Aorta (tissue), 5 donors: ENCODE measurements at regions not wholly inside any gene's neighbourhood (a gene's known extent, or its start where the extent isn't known, plus 50 kb on each side); places are given as distances from the start of the nearest gene placed in this dataset.
A peak's percentile ranks its signal among the peaks of the same experiment; 100 is the strongest.

Experiments
- ATAC-seq: fragments of 200-7000 bp; cut with Tn5 transposase; one replicate; pipeline ENCODE4 v1.9.1; 2022; ENCODE audit warnings: moderate library complexity; ENCODE audit not compliant: low FRiP score
- DNase-seq, 2 donors: peaks; one replicate each; pipeline ENCODE4 v3.0.0-alpha.2; 2020
- H3K27ac ChIP-seq, 2 donors: one replicate each; pipeline ENCODE4 v1.5.1; 2013; ENCODE audit warnings: low read length in 2 of 2, mild to moderate bottlenecking in 2 of 2, moderate library complexity in 2 of 2, control low read depth in 1 of 2, inconsistent platforms in 1 of 2, low read depth in 1 of 2
- H3K27me3 ChIP-seq, 2 donors: one replicate each; pipeline ENCODE4 v1.6.1; 2013; ENCODE audit warnings: control low read depth in 1 of 2, low read length in 1 of 2, mild to moderate bottlenecking in 1 of 2, moderate library complexity in 1 of 2; ENCODE audit not compliant: insufficient read depth in 2 of 2, control insufficient read depth in 1 of 2
- H3K36me3 ChIP-seq, 2 donors: one replicate each; pipeline ENCODE4 v1.6.1; 2013; ENCODE audit warnings: control low read depth in 1 of 2, low read length in 1 of 2, mild to moderate bottlenecking in 1 of 2; ENCODE audit not compliant: insufficient read depth in 2 of 2, control insufficient read depth in 1 of 2
- H3K4me1 ChIP-seq, 2 donors: one replicate each; pipeline ENCODE4 v1.6.1; 2013; ENCODE audit warnings: low read length in 2 of 2, control low read depth in 1 of 2, mild to moderate bottlenecking in 1 of 2, moderate library complexity in 1 of 2; ENCODE audit not compliant: insufficient read depth in 2 of 2, control insufficient read depth in 1 of 2
- H3K4me3 ChIP-seq, 2 donors: one replicate each; pipeline ENCODE4 v1.5.1; 2013; ENCODE audit warnings: low read length in 2 of 2, control low read depth in 1 of 2, mild to moderate bottlenecking in 1 of 2
- H3K9me3 ChIP-seq: one replicate; pipeline ENCODE4 v1.6.1; 2013; ENCODE audit warnings: mild to moderate bottlenecking, low read length; ENCODE audit not compliant: control insufficient read depth
- WGBS, 2 donors: extraction: QIAGEN DNeasy Blood & Tissue Kit; methylation state at CpG; one replicate each; pipeline ENCODE4 v1.1.7; 2013; 5-methylcytosine and 5-hydroxymethylcytosine counted together
- intact Hi-C, 2 donors: fragments of 100-400 bp; cut with DNase I; formaldehyde crosslinking; loops; one replicate each; pipeline versions ENCODE4 v1.14.2 to v1.15.0; 2022
- donor health status: healthy with polysubstance abuse.
- donor health status: Bipolar disorder and iron deficiency.
- donor health status: DM: no; HTN: no; CAD: no.
- donor health status: DM: no; HTN: no; CAD: no.
- donor health status: DM: yes; HTN: yes; CAD: no.

GRCh38 chr11:11038782-11039181 lies 180.9 kb upstream of the ZBED5 start:
- Histone ChIP-seq H3K9me3 (no peaks in the 10 kb centered on the region), H3K4me1 (no peaks in the 10 kb centered on the region), H3K27me3 (no peaks in the 10 kb centered on the region), H3K36me3 (no peaks in the 10 kb centered on the region), H3K27ac (no peak overlapping the region), H3K4me3 (no peak overlapping the region)
- no peak for ATAC-seq
- no peak for DNase-seq
- intact Hi-C loops: loop anchor here (5.0 to 10.0 kb wide), 2 partner anchors 106 to 229 kb away; no protein-coding TSS in a partner anchor
- WGBS, 2 donors: 34 to 52% methylated on average over 3 of the region's 3 CpGs

DNA sequence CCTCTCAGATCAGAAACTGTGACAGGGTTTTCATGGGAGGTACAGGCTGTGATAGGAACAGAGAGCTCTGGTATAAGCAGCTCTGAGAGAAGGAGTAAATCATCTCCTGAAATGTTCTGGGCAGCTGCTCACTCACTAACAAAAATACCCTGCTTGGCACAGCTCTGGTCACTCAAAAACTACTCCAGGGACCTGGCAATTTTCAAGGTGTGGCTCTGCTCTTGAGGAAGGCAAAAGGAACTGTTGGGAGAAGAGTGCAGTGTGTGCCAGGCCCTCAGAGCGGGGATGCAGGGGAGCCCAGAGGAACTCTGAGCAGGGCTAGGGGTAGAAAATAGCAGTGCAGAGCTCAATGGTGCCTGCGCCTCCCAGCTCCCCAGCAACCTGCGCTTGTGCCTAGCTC lies 180.5 kb upstream of the ZBED5 start:
- WGBS, 2 donors: 69 to 75% methylated on average over 3 of the region's 3 CpGs
- Histone ChIP-seq H3K27me3 (no peaks in the 10 kb centered on the region), H3K4me3 (no peak overlapping the region), H3K4me1 (no peaks in the 10 kb centered on the region), H3K36me3 (no peaks in the 10 kb centered on the region), H3K27ac (no peak overlapping the region), H3K9me3 (no peaks in the 10 kb centered on the region)
- intact Hi-C loops: loop anchor here (5.0 to 10.0 kb wide), 2 partner anchors 106 to 229 kb away; no protein-coding TSS in a partner anchor
- ATAC-seq: peak; percentile 82
- peak in 1 of 2 donors; percentile 72 for DNase-seq

DNA sequence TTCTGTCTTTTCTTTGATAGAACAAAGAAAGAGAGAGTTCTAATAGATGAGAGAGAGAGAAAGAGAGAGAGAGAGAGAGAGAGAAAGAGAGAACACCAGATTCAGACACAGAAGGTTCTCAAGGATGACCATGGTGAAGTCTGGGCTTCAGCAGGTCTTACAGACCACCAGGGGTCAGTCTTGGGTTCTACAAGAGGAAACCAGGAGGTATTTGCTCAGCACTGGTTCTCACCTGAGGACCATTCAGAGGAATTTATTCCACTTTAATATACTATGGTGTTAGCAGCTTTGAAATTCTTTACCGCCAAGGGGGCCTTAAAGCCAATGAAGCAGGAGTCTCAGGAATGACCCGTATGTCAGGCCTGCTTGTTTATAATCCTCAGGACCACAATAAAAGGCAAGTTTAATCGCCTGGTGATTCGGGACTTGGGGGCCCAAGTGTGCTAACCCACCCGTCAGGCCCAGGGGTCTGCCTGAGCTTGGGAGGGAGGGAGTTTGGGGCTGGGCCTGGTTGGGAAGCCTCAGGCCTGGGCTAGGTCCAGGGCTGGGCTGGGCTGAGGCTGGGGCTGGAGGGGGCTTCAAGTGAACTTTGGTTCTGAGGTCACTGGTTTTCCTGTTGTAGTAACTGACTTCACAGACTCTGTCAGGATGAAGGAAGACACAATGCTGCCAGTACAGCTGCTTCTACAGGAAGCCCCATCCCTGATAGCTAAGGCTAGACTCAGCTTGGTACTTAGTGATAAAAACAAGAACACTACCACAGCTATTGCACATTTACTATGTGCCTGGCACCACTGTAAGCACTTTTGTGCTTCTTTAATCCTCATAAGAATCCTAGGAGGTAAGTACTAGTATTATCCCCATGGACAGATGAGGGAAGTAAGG lies 179.2 kb upstream of the ZBED5 start:
- intact Hi-C loops: loop anchor here (2.0 to 10.0 kb wide), 3 partner anchors 108 to 750 kb away; no protein-coding TSS in a partner anchor
- Histone ChIP-seq H3K27ac (no peak overlapping the region), H3K9me3 (no peaks in the 10 kb centered on the region), H3K4me3 (no peak overlapping the region), H3K27me3 (no peaks in the 10 kb centered on the region), H3K4me1 (no peaks in the 10 kb centered on the region), H3K36me3 (no peaks in the 10 kb centered on the region)
- DNase-seq (no peak), ATAC-seq (peak; percentile 74)
- WGBS, 2 donors: 73 to 79% methylated on average over 5 of the region's 5 CpGs

DNA sequence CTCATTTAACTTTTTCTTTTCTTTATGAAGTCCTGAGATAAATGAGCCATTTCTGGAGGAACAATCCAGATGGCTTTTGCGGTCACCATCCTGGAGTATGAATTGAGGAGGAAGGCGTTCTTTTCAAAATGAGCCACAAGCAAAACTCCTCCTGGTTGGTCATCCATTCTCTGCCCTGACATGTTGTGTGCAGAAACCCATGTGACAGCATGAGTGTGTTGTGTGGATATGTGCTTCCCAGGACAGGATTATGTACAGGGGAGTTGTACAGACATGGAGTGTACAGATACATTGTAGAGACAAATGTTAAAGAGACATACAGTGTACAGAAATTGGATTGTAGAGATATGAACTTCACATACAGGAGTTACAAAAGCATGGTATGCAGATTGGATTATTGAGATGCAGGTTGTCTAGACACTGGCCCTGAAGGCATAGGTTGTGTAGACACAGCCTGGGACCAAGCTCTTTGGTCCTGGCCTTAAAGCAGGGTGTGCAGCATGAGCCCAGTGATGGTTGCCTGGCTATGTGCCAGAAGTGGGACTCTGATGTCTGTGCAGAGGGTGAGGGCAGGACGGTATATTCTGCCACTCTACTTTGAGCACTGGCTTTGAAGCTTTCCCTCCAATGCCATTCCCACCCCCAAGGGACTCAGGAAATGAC lies 178.5 kb upstream of the ZBED5 start:
- no peaks in the 10 kb centered on the region for H3K36me3 ChIP-seq
- no peak overlapping the region for H3K27ac ChIP-seq
- WGBS, 2 donors: 89 to 94% methylated on average over 3 of the region's 3 CpGs
- DNase-seq (no peak), ATAC-seq (no peak)
- H3K4me1 ChIP-seq: no peaks in the 10 kb centered on the region
- no peak overlapping the region for H3K4me3 ChIP-seq
- H3K9me3 ChIP-seq: no peaks in the 10 kb centered on the region
- H3K27me3 ChIP-seq: no peaks in the 10 kb centered on the region
- intact Hi-C loops: loop anchor here (2.0 to 10.0 kb wide), 3 partner anchors 108 to 750 kb away; no protein-coding TSS in a partner anchor

DNA sequence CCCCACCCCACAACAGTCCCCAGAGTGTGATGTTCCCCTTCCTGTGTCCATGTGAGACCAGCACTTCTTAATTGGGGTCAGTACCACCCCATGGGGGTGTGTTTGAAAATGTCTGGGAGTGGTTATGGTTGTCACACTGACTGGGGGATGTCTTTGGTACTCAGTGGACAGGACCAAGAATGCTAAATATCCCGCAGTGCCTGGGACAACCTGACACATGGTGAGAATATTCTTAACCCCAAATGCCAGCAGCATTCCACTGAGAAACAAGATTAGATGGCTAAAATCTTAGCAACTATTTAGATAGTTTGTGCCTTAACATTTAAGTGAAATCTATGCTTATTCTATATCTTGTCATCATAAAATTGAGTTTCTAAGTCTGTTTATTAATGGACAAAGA lies 177.5 kb upstream of the ZBED5 start:
- WGBS, 2 donors: 77 to 86% methylated on average over 1 of the region's 1 CpG
- H3K4me1 ChIP-seq: no peaks in the 10 kb centered on the region
- H3K9me3 ChIP-seq: no peaks in the 10 kb centered on the region
- H3K27me3 ChIP-seq: no peaks in the 10 kb centered on the region
- DNase-seq (no peak), ATAC-seq (no peak)
- no peak overlapping the region for H3K27ac ChIP-seq
- intact Hi-C loops: loop anchor here (5.0 to 10.0 kb wide), 2 partner anchors 109 to 232 kb away; no protein-coding TSS in a partner anchor
- H3K36me3 ChIP-seq: no peaks in the 10 kb centered on the region
- H3K4me3 ChIP-seq: no peak overlapping the region

DNA sequence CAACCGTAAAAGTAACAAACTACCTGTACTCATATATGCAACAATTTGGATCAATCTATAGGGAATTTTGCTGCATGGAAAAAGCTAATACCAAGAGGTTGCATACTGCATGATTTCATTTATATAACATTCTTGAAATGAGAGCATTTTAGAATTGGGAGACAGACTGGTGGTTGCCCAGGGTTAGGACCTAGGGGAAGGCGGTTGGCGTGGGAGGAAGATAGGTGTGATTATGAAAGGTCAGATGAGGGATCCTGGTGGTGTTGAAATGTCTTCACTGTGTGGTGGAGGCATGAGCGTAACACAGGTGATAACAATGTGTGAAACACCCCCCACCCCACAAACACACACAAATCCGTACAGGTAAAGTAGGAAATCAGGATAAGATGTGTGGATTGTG lies 176.6 kb upstream of the ZBED5 start:
- intact Hi-C loops: loop anchor here in 1 of 2 donors (1.0 to 10.0 kb wide), 2 partner anchors 110 to 232 kb away; no protein-coding TSS in a partner anchor
- H3K4me1 ChIP-seq: no peaks in the 10 kb centered on the region
- no peaks in the 10 kb centered on the region for H3K9me3 ChIP-seq
- H3K36me3 ChIP-seq: no peaks in the 10 kb centered on the region
- WGBS, 2 donors: 64 to 73% methylated on average over 5 of the region's 5 CpGs
- no peak overlapping the region for H3K4me3 ChIP-seq
- ATAC-seq: no peak
- H3K27me3 ChIP-seq: no peaks in the 10 kb centered on the region
- no peak overlapping the region for H3K27ac ChIP-seq
- DNase-seq: no peak

DNA sequence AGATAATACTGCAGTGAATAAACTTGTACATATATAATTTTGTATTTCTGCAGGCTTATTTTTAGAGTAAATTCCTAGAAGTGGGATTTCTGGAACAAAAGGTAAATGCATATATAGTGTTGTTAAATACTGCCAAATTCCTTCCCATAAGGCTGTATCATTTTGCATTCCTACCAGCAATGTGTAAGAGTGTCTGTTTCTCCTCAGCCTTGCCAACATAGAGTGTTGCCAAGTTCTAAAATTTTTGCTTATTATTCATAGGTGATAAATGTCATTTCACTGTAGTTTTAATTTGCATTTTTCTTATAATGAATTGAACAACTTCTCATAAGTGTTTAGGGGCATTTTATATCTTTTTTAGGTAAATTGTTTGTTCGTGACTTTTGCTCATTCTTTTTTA lies 174.2 kb upstream of the ZBED5 start:
- Histone ChIP-seq H3K27me3 (no peaks in the 10 kb centered on the region), H3K4me1 (no peaks in the 10 kb centered on the region), H3K4me3 (no peak overlapping the region), H3K27ac (no peak overlapping the region), H3K9me3 (no peaks in the 10 kb centered on the region), H3K36me3 (no peaks in the 10 kb centered on the region)
- 94 to 100% methylated on average over 1 of the region's 1 CpG for WGBS, 2 donors
- intact Hi-C loops: loop anchor here in 1 of 2 donors (10.0 kb wide), 1 partner anchor 113 kb away; no protein-coding TSS in a partner anchor
- no peak for ATAC-seq
- no peak for DNase-seq

- H3K27me3 ChIP-seq: no peaks in the 10 kb centered on the region
- WGBS, 2 donors: 93 to 98% methylated on average over 3 of the region's 3 CpGs
- DNase-seq: no peak
Observed at GRCh38 chr11:11029027-11029426, 171.2 kb upstream of the ZBED5 start.

More at GRCh38 chr11:11029027-11029426, 171.2 kb upstream of the ZBED5 start:
- H3K4me3 ChIP-seq: no peak overlapping the region
- no peaks in the 10 kb centered on the region for H3K36me3 ChIP-seq
- H3K9me3 ChIP-seq: no peaks in the 10 kb centered on the region
- no peak for ATAC-seq
- H3K27ac ChIP-seq: no peak overlapping the region
- intact Hi-C loops: no loop called here
- no peaks in the 10 kb centered on the region for H3K4me1 ChIP-seq
